ENCODE measurements at regions not wholly inside any gene's neighbourhood (a gene's known extent, or its start where the extent isn't known, plus 50 kb on each side); places are given as distances from the start of the nearest gene placed in this dataset.

- H3K9me3 ChIP-seq (ENCODE audit: control insufficient read depth, low read length) = no peaks in the 10 kb centered on the region
- H2AFZ ChIP-seq = peak overlapping the region; percentile 46
- H3K9ac ChIP-seq = no peak overlapping the region
- no peak for TF ChIP-seq CTCF (IDR thresholded peaks at IDR 0.05)
- H3K4me2 ChIP-seq (ENCODE audit: low read length) = no peak overlapping the region
- H3K36me3 ChIP-seq (ENCODE audit: control insufficient read depth, insufficient read depth, low read length) = no peaks in the 10 kb centered on the region
- no peaks in the 10 kb centered on the region for H3K27me3 ChIP-seq (ENCODE audit: control insufficient read depth, insufficient read depth, low read length)
- peak overlapping the region; percentile 84 for H3K27ac ChIP-seq
- no peaks in the 10 kb centered on the region for H3K79me2 ChIP-seq
- no peak overlapping the region for H3K4me3 ChIP-seq (ENCODE audit: low read depth, low read length)
- H3K4me1 ChIP-seq = peaks cover 28% of the 10 kb centered on the region
Observed at GRCh38 chrX:68930542-68931317, 101.9 kb downstream of the EFNB1 start.

- peaks cover 24% of the 10 kb centered on the region for H3K4me1 ChIP-seq
- H3K4me3 ChIP-seq (ENCODE audit: low read depth, low read length) = no peak overlapping the region
- no peak overlapping the region for H3K9ac ChIP-seq
- H3K27ac ChIP-seq = peak overlapping the region; percentile 84
- no peaks in the 10 kb centered on the region for H3K9me3 ChIP-seq (ENCODE audit: control insufficient read depth, low read length)
- no peak for TF ChIP-seq CTCF (IDR thresholded peaks at IDR 0.05)
- peak overlapping the region; percentile 58 for H2AFZ ChIP-seq
- no peaks in the 10 kb centered on the region for H3K27me3 ChIP-seq (ENCODE audit: control insufficient read depth, insufficient read depth, low read length)
- H3K79me2 ChIP-seq = no peaks in the 10 kb centered on the region
- H3K4me2 ChIP-seq (ENCODE audit: low read length) = no peak overlapping the region
- no peaks in the 10 kb centered on the region for H3K36me3 ChIP-seq (ENCODE audit: control insufficient read depth, insufficient read depth, low read length)
Observed at GRCh38 chrX:68929332-68930150, 100.7 kb downstream of the EFNB1 start.

GRCh38 chrX:68928401-68928800, 99.6 kb downstream of the EFNB1 start:
- no peaks in the 10 kb centered on the region for H3K79me2 ChIP-seq
- TF ChIP-seq CTCF (IDR thresholded peaks at IDR 0.05) = no peak
- no peak overlapping the region for H3K9ac ChIP-seq
- H3K4me1 ChIP-seq = peaks cover 20% of the 10 kb centered on the region
- H2AFZ ChIP-seq = no peak overlapping the region
- no peaks in the 10 kb centered on the region for H3K36me3 ChIP-seq (ENCODE audit: control insufficient read depth, insufficient read depth, low read length)
- no peak overlapping the region for H3K4me2 ChIP-seq (ENCODE audit: low read length)
- no peak overlapping the region for H3K4me3 ChIP-seq (ENCODE audit: low read depth, low read length)
- H3K9me3 ChIP-seq (ENCODE audit: control insufficient read depth, low read length) = no peaks in the 10 kb centered on the region
- peak overlapping the region; percentile 84 for H3K27ac ChIP-seq
- H3K27me3 ChIP-seq (ENCODE audit: control insufficient read depth, insufficient read depth, low read length) = no peaks in the 10 kb centered on the region

- H3K4me2 ChIP-seq (ENCODE audit: low read length) = no peak overlapping the region
- H3K27me3 ChIP-seq (ENCODE audit: control insufficient read depth, insufficient read depth, low read length) = no peaks in the 10 kb centered on the region
- TF ChIP-seq CTCF (IDR thresholded peaks at IDR 0.05) = no peak
- H2AFZ ChIP-seq = no peak overlapping the region
- no peaks in the 10 kb centered on the region for H3K9me3 ChIP-seq (ENCODE audit: control insufficient read depth, low read length)
- H3K79me2 ChIP-seq = no peaks in the 10 kb centered on the region
- H3K9ac ChIP-seq = no peak overlapping the region
- H3K4me3 ChIP-seq (ENCODE audit: low read depth, low read length) = no peak overlapping the region
- peaks cover 20% of the 10 kb centered on the region for H3K4me1 ChIP-seq
- H3K27ac ChIP-seq = peak overlapping the region; percentile 84
- H3K36me3 ChIP-seq (ENCODE audit: control insufficient read depth, insufficient read depth, low read length) = no peaks in the 10 kb centered on the region
Observed at GRCh38 chrX:68927178-68927577, 98.4 kb downstream of the EFNB1 start.

Data from parathyroid adenoma (tissue), 2 donors.